Osteocyte (in vitro differentiated cells): ENCODE measurements at regions not wholly inside any gene's neighbourhood (a gene's known extent, or its start where the extent isn't known, plus 50 kb on each side); places are given as distances from the start of the nearest gene placed in this dataset.
A peak's percentile ranks its signal among the peaks of the same experiment; 100 is the strongest.

Experiments used
- DNase-seq: peaks from one replicate; pipeline ENCODE4 v3.0.0; 2021; ENCODE audit warnings: mixed read lengths; ENCODE audit not compliant: unreplicated experiment; ENCODE audit errors: extremely low spot score
- H3K27ac Mint-ChIP-seq: one replicate; pipeline ENCODE4 v1.8.0; 2021; ENCODE audit warnings: mild to moderate bottlenecking, mixed read lengths; ENCODE audit not compliant: unreplicated experiment
- H3K27me3 Mint-ChIP-seq: one replicate; pipeline ENCODE4 v1.8.0; 2021; ENCODE audit warnings: mixed read lengths; ENCODE audit not compliant: unreplicated experiment
- H3K36me3 Mint-ChIP-seq: one replicate; pipeline ENCODE4 v1.8.0; 2021; ENCODE audit warnings: mixed read lengths; ENCODE audit not compliant: unreplicated experiment
- H3K4me1 Mint-ChIP-seq: one replicate; pipeline ENCODE4 v1.8.0; 2021; ENCODE audit warnings: mixed read lengths; ENCODE audit not compliant: unreplicated experiment
- H3K4me3 Mint-ChIP-seq: one replicate; pipeline ENCODE4 v1.8.0; 2021; ENCODE audit warnings: mild to moderate bottlenecking, moderate library complexity, mixed read lengths; ENCODE audit not compliant: unreplicated experiment
- H3K9me3 Mint-ChIP-seq: one replicate; pipeline ENCODE4 v1.8.0; 2021; ENCODE audit warnings: mixed read lengths; ENCODE audit not compliant: unreplicated experiment
- TF ChIP-seq, protein P1 (sequence below): fragments of 200-600 bp; sonication (generic); IDR thresholded peaks from 2 replicates; pipeline ENCODE4 v1.5.0; 2021; ENCODE audit warnings: antibody characterized with exemption, mild to moderate bottlenecking, moderate library complexity

DNA sequence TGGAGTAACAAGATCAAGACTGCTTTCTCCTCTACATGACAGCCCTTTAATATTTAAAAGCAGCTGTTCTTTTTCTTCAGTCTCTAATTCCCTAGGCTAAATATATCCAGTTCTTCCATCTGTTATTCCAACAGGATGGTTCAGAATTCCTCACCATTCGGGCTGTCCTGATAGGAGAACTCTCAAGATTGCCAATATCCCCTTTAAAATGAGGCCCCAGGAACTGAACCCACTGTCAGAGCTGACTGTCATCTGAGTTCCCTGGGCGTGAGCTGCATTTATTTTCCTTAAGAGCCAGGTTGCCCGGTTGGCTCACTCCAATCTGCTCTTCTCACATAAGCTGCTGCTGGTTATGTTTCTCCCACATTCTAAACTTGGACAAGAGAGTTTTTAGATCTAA, 177.6 kb downstream of the MIS18A start:
- H3K27me3 Mint-ChIP-seq = peaks cover 5% of the 10 kb centered on the region
- H3K4me3 Mint-ChIP-seq = no peak overlapping the region
- H3K4me1 Mint-ChIP-seq = no peaks in the 10 kb centered on the region
- TF ChIP-seq, protein P1, sequence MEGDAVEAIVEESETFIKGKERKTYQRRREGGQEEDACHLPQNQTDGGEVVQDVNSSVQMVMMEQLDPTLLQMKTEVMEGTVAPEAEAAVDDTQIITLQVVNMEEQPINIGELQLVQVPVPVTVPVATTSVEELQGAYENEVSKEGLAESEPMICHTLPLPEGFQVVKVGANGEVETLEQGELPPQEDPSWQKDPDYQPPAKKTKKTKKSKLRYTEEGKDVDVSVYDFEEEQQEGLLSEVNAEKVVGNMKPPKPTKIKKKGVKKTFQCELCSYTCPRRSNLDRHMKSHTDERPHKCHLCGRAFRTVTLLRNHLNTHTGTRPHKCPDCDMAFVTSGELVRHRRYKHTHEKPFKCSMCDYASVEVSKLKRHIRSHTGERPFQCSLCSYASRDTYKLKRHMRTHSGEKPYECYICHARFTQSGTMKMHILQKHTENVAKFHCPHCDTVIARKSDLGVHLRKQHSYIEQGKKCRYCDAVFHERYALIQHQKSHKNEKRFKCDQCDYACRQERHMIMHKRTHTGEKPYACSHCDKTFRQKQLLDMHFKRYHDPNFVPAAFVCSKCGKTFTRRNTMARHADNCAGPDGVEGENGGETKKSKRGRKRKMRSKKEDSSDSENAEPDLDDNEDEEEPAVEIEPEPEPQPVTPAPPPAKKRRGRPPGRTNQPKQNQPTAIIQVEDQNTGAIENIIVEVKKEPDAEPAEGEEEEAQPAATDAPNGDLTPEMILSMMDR = no peak
- no peak for DNase-seq
- no peaks in the 10 kb centered on the region for H3K9me3 Mint-ChIP-seq
- H3K27ac Mint-ChIP-seq = no peak overlapping the region
- no peaks in the 10 kb centered on the region for H3K36me3 Mint-ChIP-seq

DNA sequence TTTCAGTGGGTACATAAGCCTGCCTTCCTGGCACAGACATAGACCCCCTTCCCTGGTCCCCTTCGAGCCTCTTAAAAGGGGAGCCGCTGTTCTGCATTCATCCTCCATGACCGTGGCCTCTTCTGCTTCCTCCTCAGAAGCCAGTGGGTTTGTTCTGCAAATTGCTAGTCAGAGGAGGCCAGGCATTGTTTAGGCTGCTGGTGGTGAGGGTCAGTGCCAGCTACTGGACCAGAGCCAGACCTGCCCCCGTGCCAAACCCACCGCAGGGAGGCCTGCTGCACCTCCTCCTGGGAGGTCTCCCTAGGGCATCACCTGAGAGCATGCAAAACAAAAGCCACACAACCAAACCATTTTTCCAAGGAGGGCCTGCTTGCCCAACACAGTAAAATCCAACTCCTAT, 178.4 kb downstream of the MIS18A start:
- Mint-ChIP-seq H3K36me3 (no peaks in the 10 kb centered on the region), H3K27me3 (peaks cover 5% of the 10 kb centered on the region), H3K9me3 (no peaks in the 10 kb centered on the region), H3K27ac (no peak overlapping the region), H3K4me1 (no peaks in the 10 kb centered on the region), H3K4me3 (no peak overlapping the region)
- TF ChIP-seq, protein P1 = no peak
- no peak for DNase-seq

DNA sequence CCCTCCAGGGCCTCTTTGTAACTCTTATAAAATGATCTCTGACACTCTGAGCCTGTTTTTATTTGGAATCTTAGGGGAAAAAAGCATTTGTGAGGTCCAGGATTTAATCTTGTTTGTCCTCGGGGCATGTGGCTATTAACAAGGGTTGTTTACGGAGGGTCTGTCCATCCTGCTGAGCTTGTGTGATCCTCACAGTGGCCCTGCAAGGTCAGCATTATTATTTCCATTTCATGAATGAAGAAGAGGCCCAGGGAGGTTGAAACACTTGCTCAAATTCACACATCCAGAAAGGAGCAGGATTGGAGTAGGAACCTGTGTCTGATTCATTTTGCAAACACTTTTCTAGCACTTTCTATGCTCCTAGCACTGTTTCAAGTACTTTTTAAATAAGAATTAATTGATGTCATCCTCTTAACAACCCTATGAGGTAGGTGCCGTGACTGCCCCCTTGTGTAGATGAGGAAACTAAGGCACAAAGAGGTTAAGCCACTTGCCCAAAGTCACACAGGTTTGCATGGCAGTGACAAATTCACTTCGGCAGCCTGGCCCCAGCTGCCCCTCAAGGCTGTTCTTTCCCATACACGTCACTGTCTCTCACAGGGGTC, 178.9 kb downstream of the MIS18A start:
- Mint-ChIP-seq H3K4me3 (no peak overlapping the region), H3K4me1 (no peaks in the 10 kb centered on the region), H3K27ac (no peak overlapping the region), H3K27me3 (peaks cover 5% of the 10 kb centered on the region), H3K36me3 (no peaks in the 10 kb centered on the region), H3K9me3 (no peaks in the 10 kb centered on the region)
- TF ChIP-seq, protein P1 = no peak
- no peak for DNase-seq

DNA sequence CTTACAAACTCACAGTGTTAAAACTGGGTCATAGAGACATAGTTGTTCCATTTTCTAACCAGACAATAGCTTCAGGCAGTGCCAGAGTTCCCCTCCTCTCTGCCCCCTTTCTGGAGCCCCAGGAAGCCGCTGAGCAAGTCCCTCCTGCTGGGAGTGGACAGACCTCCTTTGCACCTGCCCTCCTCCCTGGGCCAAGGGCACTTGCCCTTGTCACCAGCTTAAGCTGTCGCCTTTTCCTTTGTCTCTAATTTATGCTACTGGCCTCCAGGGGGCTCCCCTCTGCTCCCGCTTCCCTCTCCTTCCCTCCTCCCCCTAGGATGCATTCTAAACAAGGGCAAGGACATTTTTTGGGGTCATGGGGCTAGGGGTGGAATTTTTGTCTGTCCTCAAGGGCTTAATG, 182.4 kb downstream of the MIS18A start:
- H3K9me3 Mint-ChIP-seq = no peaks in the 10 kb centered on the region
- H3K27ac Mint-ChIP-seq = no peak overlapping the region
- peaks cover 6% of the 10 kb centered on the region for H3K27me3 Mint-ChIP-seq
- TF ChIP-seq, protein P1 = peak; percentile 53
- H3K4me3 Mint-ChIP-seq = no peak overlapping the region
- no peaks in the 10 kb centered on the region for H3K4me1 Mint-ChIP-seq
- no peak for DNase-seq
- no peaks in the 10 kb centered on the region for H3K36me3 Mint-ChIP-seq

DNA sequence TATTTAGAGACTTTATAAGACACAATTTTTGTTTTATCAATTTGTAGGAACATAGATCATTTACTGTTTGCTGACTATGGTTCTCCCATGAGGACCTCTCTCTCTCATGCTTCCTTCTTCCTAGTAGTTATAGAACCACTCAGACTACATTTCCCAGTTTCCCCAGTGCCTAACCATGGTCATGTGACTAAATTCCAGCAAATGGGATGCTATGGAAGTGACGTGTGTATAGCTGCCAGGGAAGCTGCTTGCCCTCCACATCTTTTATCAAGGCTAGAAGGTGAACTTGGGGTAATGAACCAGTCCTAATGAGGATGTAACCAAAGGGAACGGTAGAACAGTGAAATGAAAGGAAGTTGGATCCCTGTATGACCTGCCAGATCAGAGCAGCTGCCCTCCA, 184.0 kb downstream of the MIS18A start:
- TF ChIP-seq, protein P1 = no peak
- H3K36me3 Mint-ChIP-seq = no peaks in the 10 kb centered on the region
- no peaks in the 10 kb centered on the region for H3K4me1 Mint-ChIP-seq
- H3K4me3 Mint-ChIP-seq = no peak overlapping the region
- H3K27me3 Mint-ChIP-seq = peaks cover 4% of the 10 kb centered on the region
- H3K27ac Mint-ChIP-seq = no peak overlapping the region
- no peaks in the 10 kb centered on the region for H3K9me3 Mint-ChIP-seq
- DNase-seq = no peak
